GM18861 (cell line): ENCODE measurements at regions not wholly inside any gene's neighbourhood (a gene's known extent, or its start where the extent isn't known, plus 50 kb on each side); places are given as distances from the start of the nearest gene placed in this dataset.

ENCODE experiments used
- ATAC-seq: cut with Tn5 transposase; IDR thresholded peaks from one replicate; pipeline ENCODE4 v1.9.1; 2021; ENCODE audit not compliant: unreplicated experiment

- no peak for ATAC-seq
Observed at GRCh38 chr1:67635055-67635809, 49.8 kb upstream of the GADD45A start.
